ENCODE measurements at regions not wholly inside any gene's neighbourhood (a gene's known extent, or its start where the extent isn't known, plus 50 kb on each side); places are given as distances from the start of the nearest gene placed in this dataset.
A peak's percentile ranks its signal among the peaks of the same experiment; 100 is the strongest.
"Not testable (repeated sequence)": the region's sequence is repeated elsewhere in the genome, so short reads cannot be mapped to it uniquely, and the experiment has no call there.

DNA sequence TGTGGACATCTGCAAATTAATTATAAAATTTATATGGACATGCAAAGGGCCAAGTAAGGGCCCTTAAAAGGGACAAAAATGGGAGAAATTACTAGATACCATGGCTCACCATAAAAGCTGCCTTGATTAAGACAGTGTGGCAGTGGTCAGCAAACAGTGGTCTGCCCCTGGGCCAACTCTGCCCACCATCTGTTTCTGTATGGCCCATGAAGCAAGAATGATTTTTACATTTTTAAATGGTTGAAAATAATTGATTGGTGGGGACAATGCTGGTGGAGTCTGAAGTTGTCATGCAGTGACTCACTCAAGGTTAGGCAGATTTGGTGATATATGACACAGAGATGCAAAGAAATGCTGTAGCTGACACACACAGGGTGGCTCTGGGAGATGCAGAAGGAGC lies 143.2 kb upstream of the PRDM7 start:
- H3K4me1 ChIP-seq; intact Hi-C loops (cut with DNase I; ENCODE audit: low total_unique reads); H3K27ac ChIP-seq; in situ Hi-C loops (cut with MboI; ENCODE audit: low sequenced_read_pairs in 4 of 4); H3K27me3 ChIP-seq; H3K9me3 ChIP-seq; H3K36me3 ChIP-seq; ATAC-seq; H3K4me3 ChIP-seq; DNase-seq: not testable (repeated sequence)

DNA sequence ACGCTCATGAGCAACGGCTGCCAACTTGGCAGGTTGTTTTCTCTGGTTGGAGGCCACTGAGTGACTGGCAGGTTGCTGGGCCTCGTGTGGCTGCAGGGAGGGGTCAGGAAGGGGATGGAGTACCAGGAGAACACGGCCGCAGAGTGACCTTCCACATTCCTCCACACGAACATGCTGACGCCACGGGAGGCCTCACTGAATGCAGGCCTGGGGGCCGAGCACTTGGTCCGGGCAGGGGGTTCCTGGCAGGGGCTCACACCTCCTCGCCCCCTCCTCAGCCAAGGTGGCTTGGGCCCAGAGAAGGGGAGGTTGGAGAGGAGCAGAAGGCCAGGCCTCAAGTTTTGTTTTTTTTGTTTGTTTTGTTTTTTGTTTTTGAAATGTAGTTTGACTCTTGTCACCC lies 98.5 kb upstream of the PRDM7 start:
- DNase-seq, result not testable (repeated sequence)

DNA sequence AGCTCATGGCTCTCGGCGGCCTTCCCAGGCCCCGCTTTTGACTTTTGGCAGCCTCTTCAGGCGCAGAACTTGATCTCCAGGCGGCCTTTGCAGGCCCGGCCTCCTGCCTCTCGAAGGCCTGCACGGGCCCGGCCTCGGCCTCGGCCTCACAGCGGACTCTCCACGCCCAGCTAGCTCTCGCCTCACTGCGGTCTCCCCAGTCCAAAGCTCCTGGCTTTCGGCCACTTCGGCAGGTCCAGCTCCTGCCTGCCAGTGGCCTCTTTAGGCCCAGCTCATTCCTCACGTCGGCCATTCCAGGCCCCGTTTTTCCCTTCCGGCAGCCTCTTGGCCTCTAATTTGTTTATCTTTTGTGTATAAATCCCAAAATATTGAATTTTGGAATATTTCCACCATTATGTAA lies 94.5 kb upstream of the PRDM7 start:
- in situ Hi-C loops (cut with MboI; ENCODE audit: low sequenced_read_pairs in 4 of 4); H3K4me1 ChIP-seq: not testable (repeated sequence)

More for the DNA sequence above, 98.5 kb upstream of the PRDM7 start:
- H3K9me3 ChIP-seq; H3K27ac ChIP-seq; H3K36me3 ChIP-seq; H3K4me1 ChIP-seq; H3K27me3 ChIP-seq; H3K4me3 ChIP-seq; ATAC-seq; in situ Hi-C loops (cut with MboI; ENCODE audit: low sequenced_read_pairs in 4 of 4); intact Hi-C loops (cut with DNase I; ENCODE audit: low total_unique reads): not testable (repeated sequence)

DNA sequence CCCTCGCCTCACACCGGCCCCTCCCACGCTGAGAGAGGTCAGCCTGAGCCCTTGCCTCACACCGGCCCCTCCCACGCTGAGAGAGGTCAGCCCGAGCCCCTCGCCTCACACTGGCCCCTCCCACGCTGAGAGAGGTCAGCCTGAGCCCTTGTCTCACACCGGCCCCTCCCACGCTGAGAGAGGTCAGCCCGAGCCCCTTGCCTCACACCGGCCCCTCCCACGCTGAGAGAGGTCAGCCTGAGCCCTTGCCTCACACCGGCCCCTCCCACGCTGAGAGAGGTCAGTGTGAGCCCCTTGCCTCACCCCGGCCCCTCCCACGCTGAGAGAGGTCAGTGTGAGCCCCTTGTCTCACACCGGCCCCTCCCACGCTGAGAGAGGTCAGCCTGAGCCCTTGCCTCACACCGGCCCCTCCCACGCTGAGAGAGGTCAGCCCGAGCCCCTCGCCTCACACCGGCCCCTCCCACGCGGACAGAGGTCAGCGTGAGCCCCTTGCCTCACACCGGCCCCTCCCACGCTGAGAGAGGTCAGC lies 92.1 kb upstream of the PRDM7 start:
- H3K27ac ChIP-seq; in situ Hi-C loops (cut with MboI; ENCODE audit: low sequenced_read_pairs in 4 of 4); H3K4me1 ChIP-seq; H3K36me3 ChIP-seq; intact Hi-C loops (cut with DNase I; ENCODE audit: low total_unique reads); ATAC-seq; H3K27me3 ChIP-seq; H3K4me3 ChIP-seq; H3K9me3 ChIP-seq; DNase-seq: not testable (repeated sequence)

More for the DNA sequence above, 94.5 kb upstream of the PRDM7 start:
- H3K4me3 ChIP-seq; H3K27me3 ChIP-seq; intact Hi-C loops (cut with DNase I; ENCODE audit: low total_unique reads); H3K27ac ChIP-seq; H3K36me3 ChIP-seq; H3K9me3 ChIP-seq; ATAC-seq: not testable (repeated sequence)
- DNase-seq, result peak in 1 of 2 donors; percentile 6

- ATAC-seq; H3K27ac ChIP-seq; H3K36me3 ChIP-seq; in situ Hi-C loops (cut with MboI; ENCODE audit: low sequenced_read_pairs in 4 of 4); H3K4me3 ChIP-seq; H3K4me1 ChIP-seq; intact Hi-C loops (cut with DNase I; ENCODE audit: low total_unique reads); H3K27me3 ChIP-seq; H3K9me3 ChIP-seq: not testable (repeated sequence)
- peak in 1 of 2 donors; percentile 6 for DNase-seq
Observed at GRCh38 chr16:90168349-90169126, 91.4 kb upstream of the PRDM7 start.

DNA sequence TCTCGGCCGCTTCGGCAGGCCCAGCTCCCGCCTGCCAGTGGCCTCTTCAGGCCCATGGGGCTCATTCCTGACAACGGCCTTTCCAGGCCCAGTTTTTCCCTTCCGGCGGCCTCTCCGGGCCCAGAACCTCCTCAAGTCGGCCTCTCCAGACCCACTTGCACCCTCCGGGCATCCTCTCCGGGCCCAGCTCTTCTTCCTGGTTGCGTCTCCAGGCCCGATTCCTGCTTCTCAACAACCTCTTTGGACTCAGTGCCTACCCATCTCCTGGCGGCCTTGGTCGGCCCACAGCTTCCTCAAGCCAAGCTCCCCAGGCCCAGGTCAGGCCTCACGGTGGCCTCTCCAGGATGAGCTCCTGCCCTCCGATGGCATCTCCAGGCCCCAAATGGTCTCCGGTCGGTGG lies 90.6 kb upstream of the PRDM7 start:
- in situ Hi-C loops (cut with MboI; ENCODE audit: low sequenced_read_pairs in 4 of 4); H3K27me3 ChIP-seq; DNase-seq; H3K9me3 ChIP-seq; intact Hi-C loops (cut with DNase I; ENCODE audit: low total_unique reads); ATAC-seq; H3K36me3 ChIP-seq; H3K27ac ChIP-seq; H3K4me1 ChIP-seq; H3K4me3 ChIP-seq: not testable (repeated sequence)

DNA sequence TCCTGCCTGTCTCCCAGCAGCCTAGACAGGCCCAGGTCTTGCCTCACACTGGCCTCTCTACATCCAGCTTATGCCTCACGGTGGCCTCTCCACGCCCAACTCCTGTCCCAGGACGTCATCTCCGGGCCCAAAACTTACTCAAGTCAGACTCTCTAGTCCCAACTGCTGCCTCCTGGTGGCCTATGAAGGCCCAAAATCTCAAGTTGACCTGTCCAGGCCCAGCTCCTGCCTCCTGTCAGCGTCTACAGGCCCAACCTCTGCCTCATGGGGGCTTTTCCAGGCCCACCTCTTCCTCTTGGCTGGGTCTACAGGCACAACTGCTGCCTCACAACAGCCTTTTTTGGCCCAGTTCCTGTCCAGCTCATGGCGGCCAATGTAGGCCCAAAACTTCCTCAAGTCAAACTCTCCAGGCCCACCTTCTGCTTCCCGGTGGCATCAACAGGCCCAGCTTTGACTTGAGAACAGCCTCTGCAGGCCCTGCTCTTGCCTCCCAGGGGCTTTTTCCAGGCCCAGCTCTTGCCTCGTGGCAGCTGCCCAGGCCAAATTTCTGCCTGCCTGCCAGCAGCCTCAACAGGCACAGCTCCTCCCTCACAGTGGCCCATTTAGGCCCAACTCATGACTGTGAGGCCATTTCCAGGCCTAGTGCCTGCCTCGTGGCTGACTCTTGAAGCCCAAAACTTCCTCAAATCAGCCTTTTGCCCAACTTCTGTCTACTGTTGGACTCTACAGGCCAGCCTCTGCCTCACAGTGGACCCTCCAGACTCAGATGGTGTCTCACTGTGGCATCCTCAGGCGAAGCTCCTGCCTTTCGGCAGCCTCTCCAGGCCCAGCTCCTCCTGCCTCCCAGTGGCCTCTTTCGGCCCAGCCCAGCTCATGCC lies 89.8 kb upstream of the PRDM7 start:
- peak in 1 of 2 donors; percentile 12 for DNase-seq
- H3K36me3 ChIP-seq; ATAC-seq; H3K4me1 ChIP-seq; intact Hi-C loops (cut with DNase I; ENCODE audit: low total_unique reads); H3K9me3 ChIP-seq; H3K4me3 ChIP-seq; in situ Hi-C loops (cut with MboI; ENCODE audit: low sequenced_read_pairs in 4 of 4); H3K27me3 ChIP-seq; H3K27ac ChIP-seq: not testable (repeated sequence)

DNA sequence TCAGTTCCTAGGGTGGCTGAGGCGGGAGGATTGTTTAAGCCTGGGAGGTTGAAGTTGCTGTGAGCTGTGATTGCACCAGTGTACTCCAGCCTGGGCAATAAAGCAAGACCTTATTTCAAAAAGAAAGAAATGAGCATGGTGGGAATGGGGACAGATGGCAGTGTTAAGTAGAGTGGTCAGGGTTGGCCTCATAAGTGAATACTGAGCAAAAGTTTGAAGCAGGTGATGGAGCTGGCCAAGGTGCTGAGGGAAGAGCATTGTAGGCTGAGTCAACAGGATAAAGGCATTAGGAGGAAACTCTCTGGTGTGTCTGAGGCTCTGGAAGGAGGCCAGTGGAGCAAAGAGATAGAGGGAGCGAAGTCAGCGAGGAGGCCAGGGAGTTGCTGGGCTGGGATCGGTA lies 73.9 kb upstream of the PRDM7 start:
- ATAC-seq; H3K4me3 ChIP-seq; H3K27ac ChIP-seq; H3K36me3 ChIP-seq; H3K4me1 ChIP-seq; H3K9me3 ChIP-seq; DNase-seq; in situ Hi-C loops (cut with MboI; ENCODE audit: low sequenced_read_pairs in 4 of 4); H3K27me3 ChIP-seq; intact Hi-C loops (cut with DNase I; ENCODE audit: low total_unique reads): not testable (repeated sequence)

Measured in gastrocnemius medialis (tissue), 4 donors.